ENCODE measurements at regions not wholly inside any gene's neighbourhood (a gene's known extent, or its start where the extent isn't known, plus 50 kb on each side); places are given as distances from the start of the nearest gene placed in this dataset.

DNA sequence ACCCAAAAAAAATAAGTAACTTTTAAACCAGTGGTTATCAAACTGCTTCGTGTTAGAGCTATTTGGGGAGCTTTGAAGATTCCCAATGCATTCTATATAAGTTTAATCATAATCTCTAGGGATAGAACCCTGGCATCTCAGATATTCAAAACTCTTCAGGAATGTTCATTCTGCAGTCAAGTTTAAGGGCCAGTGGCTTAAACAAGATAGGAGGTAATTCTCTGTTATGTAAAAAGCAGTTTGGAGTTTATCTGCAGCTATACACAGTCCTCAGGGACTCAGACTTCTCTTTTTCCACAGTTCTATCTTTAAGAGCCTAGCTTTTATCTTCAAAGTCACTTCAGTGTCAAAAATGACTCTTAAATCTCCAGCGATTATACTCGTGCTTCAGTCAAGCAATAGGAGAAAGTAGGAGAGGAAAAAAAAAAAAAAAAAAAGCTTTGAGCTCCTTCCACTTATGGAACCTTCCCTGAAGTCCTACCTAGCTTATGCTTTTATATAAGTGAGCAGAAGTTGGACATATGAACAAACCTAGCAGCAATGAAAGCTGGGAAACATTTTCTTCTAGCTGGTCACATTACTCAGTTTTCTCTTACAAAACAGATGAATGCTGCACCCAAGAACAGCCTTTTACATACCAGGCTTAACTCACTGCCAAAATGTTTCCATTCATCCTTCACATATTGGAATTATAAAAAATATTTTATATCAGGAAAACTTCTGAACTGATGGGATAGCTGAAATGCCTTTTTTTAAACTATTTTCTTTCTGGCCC is 302.8 kb downstream of the FSCB start:
- TF ChIP-seq, protein P1, sequence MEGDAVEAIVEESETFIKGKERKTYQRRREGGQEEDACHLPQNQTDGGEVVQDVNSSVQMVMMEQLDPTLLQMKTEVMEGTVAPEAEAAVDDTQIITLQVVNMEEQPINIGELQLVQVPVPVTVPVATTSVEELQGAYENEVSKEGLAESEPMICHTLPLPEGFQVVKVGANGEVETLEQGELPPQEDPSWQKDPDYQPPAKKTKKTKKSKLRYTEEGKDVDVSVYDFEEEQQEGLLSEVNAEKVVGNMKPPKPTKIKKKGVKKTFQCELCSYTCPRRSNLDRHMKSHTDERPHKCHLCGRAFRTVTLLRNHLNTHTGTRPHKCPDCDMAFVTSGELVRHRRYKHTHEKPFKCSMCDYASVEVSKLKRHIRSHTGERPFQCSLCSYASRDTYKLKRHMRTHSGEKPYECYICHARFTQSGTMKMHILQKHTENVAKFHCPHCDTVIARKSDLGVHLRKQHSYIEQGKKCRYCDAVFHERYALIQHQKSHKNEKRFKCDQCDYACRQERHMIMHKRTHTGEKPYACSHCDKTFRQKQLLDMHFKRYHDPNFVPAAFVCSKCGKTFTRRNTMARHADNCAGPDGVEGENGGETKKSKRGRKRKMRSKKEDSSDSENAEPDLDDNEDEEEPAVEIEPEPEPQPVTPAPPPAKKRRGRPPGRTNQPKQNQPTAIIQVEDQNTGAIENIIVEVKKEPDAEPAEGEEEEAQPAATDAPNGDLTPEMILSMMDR (conservative IDR thresholded peaks at IDR 0.05 in 1 of 2, IDR thresholded peaks at IDR 0.05 in 1 of 2; ENCODE audit: low read depth in 1 of 2, low read length in 2 of 2): no peak
- TF ChIP-seq EZH2 (IDR thresholded peaks at IDR 0.05; ENCODE audit: low read length, missing control alignments): no peak
- H4K20me1 ChIP-seq (ENCODE audit: control insufficient read depth, extremely low read depth, insufficient read depth, low read length): no peaks in the 10 kb centered on the region
- peak in 1 of 2 donors; percentile 3 for DNase-seq (ENCODE audit: low read depth in 2 of 2)
- H3K79me2 ChIP-seq (ENCODE audit: control insufficient read depth, insufficient read depth, low read length): no peaks in the 10 kb centered on the region
- no peak overlapping the region for H3K4me3 ChIP-seq (replicated peaks in 1 of 4; ENCODE audit: control extremely low read depth in 1 of 4, insufficient read depth in 1 of 4, low read depth in 3 of 4, low read length in 4 of 4)
- H3K9ac ChIP-seq (ENCODE audit: insufficient read depth, low read length): no peak overlapping the region
- no peak overlapping the region for H3K4me2 ChIP-seq (ENCODE audit: extremely low read depth, insufficient read depth, low read length)
- no peaks in the 10 kb centered on the region for H3K27me3 ChIP-seq (ENCODE audit: control insufficient read depth, insufficient read depth, low read length)
- no peaks in the 10 kb centered on the region for H3K4me1 ChIP-seq (ENCODE audit: control insufficient read depth, extremely low read depth, insufficient read depth, low read length)
- H3K36me3 ChIP-seq (ENCODE audit: control insufficient read depth, insufficient read depth, low read length): no peaks in the 10 kb centered on the region
- H3K27ac ChIP-seq (ENCODE audit: insufficient read depth, low read length): no peak overlapping the region
- H3K9me3 ChIP-seq (ENCODE audit: control insufficient read depth, insufficient read depth, low read depth, low read length): no peaks in the 10 kb centered on the region
- no peak overlapping the region for H2AFZ ChIP-seq (ENCODE audit: low read length)

DNA sequence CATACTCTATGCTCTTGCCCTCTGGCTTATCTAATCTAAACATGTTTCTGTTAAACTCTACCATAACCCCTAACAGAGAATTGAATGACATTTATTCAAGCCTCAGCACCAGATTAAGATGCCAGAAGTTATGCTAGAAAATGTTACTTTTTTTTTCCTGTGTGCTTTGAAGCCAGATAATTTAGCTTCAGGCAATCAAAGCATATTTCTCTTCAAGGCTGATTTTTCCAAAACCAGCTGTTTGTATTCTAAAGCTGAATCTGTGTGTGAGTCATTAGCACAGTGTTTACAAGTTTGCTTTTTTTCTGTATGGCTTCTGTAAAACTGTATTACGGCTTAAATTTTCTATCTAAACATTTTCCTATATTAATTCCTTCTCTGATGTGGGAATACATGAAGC is 326.1 kb downstream of the FSCB start:
- Histone ChIP-seq H2AFZ (ENCODE audit: low read length) (no peak overlapping the region), H3K9me3 (ENCODE audit: control insufficient read depth, insufficient read depth, low read depth, low read length) (no peaks in the 10 kb centered on the region), H3K4me3 (replicated peaks in 1 of 4; ENCODE audit: control extremely low read depth in 1 of 4, insufficient read depth in 1 of 4, low read depth in 3 of 4, low read length in 4 of 4) (no peak overlapping the region), H4K20me1 (ENCODE audit: control insufficient read depth, extremely low read depth, insufficient read depth, low read length) (no peaks in the 10 kb centered on the region), H3K27ac (ENCODE audit: insufficient read depth, low read length) (no peak overlapping the region), H3K4me1 (ENCODE audit: control insufficient read depth, extremely low read depth, insufficient read depth, low read length) (no peaks in the 10 kb centered on the region), H3K4me2 (ENCODE audit: extremely low read depth, insufficient read depth, low read length) (no peak overlapping the region), H3K36me3 (ENCODE audit: control insufficient read depth, insufficient read depth, low read length) (no peaks in the 10 kb centered on the region), H3K27me3 (ENCODE audit: control insufficient read depth, insufficient read depth, low read length) (no peaks in the 10 kb centered on the region), H3K79me2 (ENCODE audit: control insufficient read depth, insufficient read depth, low read length) (no peaks in the 10 kb centered on the region), H3K9ac (ENCODE audit: insufficient read depth, low read length) (no peak overlapping the region)
- TF ChIP-seq, protein P1 (conservative IDR thresholded peaks at IDR 0.05 in 1 of 2, IDR thresholded peaks at IDR 0.05 in 1 of 2; ENCODE audit: low read depth in 1 of 2, low read length in 2 of 2): no peak
- TF ChIP-seq EZH2 (IDR thresholded peaks at IDR 0.05; ENCODE audit: low read length, missing control alignments): no peak
- DNase-seq (ENCODE audit: low read depth in 2 of 2): peak in 1 of 2 donors; percentile 1

DNA sequence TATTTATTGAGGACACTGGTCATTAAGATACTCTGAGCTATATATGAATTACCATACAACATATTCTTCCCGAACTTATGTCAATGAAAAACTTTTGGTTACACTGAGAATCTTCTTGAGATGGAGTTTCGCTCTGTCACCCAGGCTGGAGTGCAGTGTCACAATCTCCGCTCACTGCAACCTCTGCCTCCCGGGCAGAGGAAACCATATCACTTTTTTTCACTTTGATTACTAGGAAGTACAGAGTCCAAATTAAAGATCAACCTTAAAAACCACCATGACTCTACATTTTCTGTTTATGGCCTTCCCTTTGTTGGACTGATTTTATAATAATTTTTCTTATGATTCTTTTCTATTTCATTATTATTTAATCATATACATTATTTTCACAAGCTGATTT is 336.5 kb downstream of the FSCB start:
- no peak for DNase-seq (ENCODE audit: low read depth in 2 of 2)
- H2AFZ ChIP-seq (ENCODE audit: low read length): no peak overlapping the region
- H3K27ac ChIP-seq (ENCODE audit: insufficient read depth, low read length): no peak overlapping the region
- H3K27me3 ChIP-seq (ENCODE audit: control insufficient read depth, insufficient read depth, low read length): no peaks in the 10 kb centered on the region
- H3K79me2 ChIP-seq (ENCODE audit: control insufficient read depth, insufficient read depth, low read length): no peaks in the 10 kb centered on the region
- H4K20me1 ChIP-seq (ENCODE audit: control insufficient read depth, extremely low read depth, insufficient read depth, low read length): no peaks in the 10 kb centered on the region
- no peaks in the 10 kb centered on the region for H3K36me3 ChIP-seq (ENCODE audit: control insufficient read depth, insufficient read depth, low read length)
- H3K9me3 ChIP-seq (ENCODE audit: control insufficient read depth, insufficient read depth, low read depth, low read length): no peaks in the 10 kb centered on the region
- no peak overlapping the region for H3K4me2 ChIP-seq (ENCODE audit: extremely low read depth, insufficient read depth, low read length)
- TF ChIP-seq EZH2 (IDR thresholded peaks at IDR 0.05; ENCODE audit: low read length, missing control alignments): no peak
- TF ChIP-seq, protein P1 (conservative IDR thresholded peaks at IDR 0.05 in 1 of 2, IDR thresholded peaks at IDR 0.05 in 1 of 2; ENCODE audit: low read depth in 1 of 2, low read length in 2 of 2): no peak
- no peak overlapping the region for H3K9ac ChIP-seq (ENCODE audit: insufficient read depth, low read length)
- H3K4me1 ChIP-seq (ENCODE audit: control insufficient read depth, extremely low read depth, insufficient read depth, low read length): no peaks in the 10 kb centered on the region
- H3K4me3 ChIP-seq (replicated peaks in 1 of 4; ENCODE audit: control extremely low read depth in 1 of 4, insufficient read depth in 1 of 4, low read depth in 3 of 4, low read length in 4 of 4): no peak overlapping the region
